CD8-positive, alpha-beta memory T cell (primary cell): ENCODE measurements at regions not wholly inside any gene's neighbourhood (a gene's known extent, or its start where the extent isn't known, plus 50 kb on each side); places are given as distances from the start of the nearest gene placed in this dataset.
"Not testable (repeated sequence)": the region's sequence is repeated elsewhere in the genome, so short reads cannot be mapped to it uniquely, and the experiment has no call there.

ENCODE experiments used
- CTCF ChIA-PET: fragments of 350-600 bp; sonication (Branson Sonifier 250); formaldehyde crosslinking; loops from one replicate; lab custom pipeline; 2021; ENCODE audit warnings: antibody characterized with exemption; lab: Charles Lee
- POLR2A ChIA-PET: fragments of 350-600 bp; sonication (Branson Sonifier 250); formaldehyde crosslinking; loops from one replicate; lab custom pipeline; 2021; ENCODE audit warnings: antibody characterized with exemption; lab: Charles Lee
- DNase-seq, 5 donors: peaks; one replicate each; pipeline versions ENCODE4 v3.0.0 to v3.0.0-alpha.2; 2020 to 2022; ENCODE audit warnings: mixed read lengths in 1 of 5
- H3K27ac ChIP-seq: one replicate; pipeline ENCODE4 v1.7.0; 2013; ENCODE audit warnings: low read depth, mild to moderate bottlenecking, low read length, moderate library complexity
- H3K27me3 ChIP-seq: 2 replicates; pipeline ENCODE4 v1.7.0; 2013; ENCODE audit warnings: low read length, mild to moderate bottlenecking; ENCODE audit not compliant: insufficient read depth, poor library complexity, severe bottlenecking
- H3K36me3 ChIP-seq: 2 replicates; pipeline ENCODE4 v1.7.0; 2013; ENCODE audit warnings: mild to moderate bottlenecking, low read length, moderate library complexity; ENCODE audit not compliant: insufficient read depth
- H3K4me1 ChIP-seq: 2 replicates; pipeline ENCODE4 v1.7.0; 2013; ENCODE audit warnings: mild to moderate bottlenecking, low read length, moderate library complexity; ENCODE audit not compliant: insufficient read depth
- H3K4me3 ChIP-seq: 2 replicates; pipeline ENCODE4 v1.7.0; 2013; ENCODE audit warnings: mild to moderate bottlenecking, low read length
- H3K9me3 ChIP-seq: 2 replicates; pipeline ENCODE4 v1.7.0; 2013; ENCODE audit warnings: mild to moderate bottlenecking, low read length
- H3K27ac Mint-ChIP-seq, 8 donors: one replicate each; pipeline ENCODE4 v1.8.0; 2020 to 2021; ENCODE audit warnings: mixed read lengths in 8 of 8, mild to moderate bottlenecking in 6 of 8, inconsistent platforms in 3 of 8, moderate library complexity in 3 of 8
- H3K27me3 Mint-ChIP-seq, 2 donors: one replicate each; pipeline ENCODE4 v1.8.0; 2020 to 2021; ENCODE audit warnings: mixed read lengths in 2 of 2, mild to moderate bottlenecking in 1 of 2, moderate library complexity in 1 of 2
- H3K36me3 Mint-ChIP-seq, 3 donors: one replicate each; pipeline ENCODE4 v1.8.0; 2020 to 2021; ENCODE audit warnings: mixed read lengths in 3 of 3, inconsistent platforms in 1 of 3, mild to moderate bottlenecking in 1 of 3
- H3K4me1 Mint-ChIP-seq, 3 donors: one replicate each; pipeline ENCODE4 v1.8.0; 2020 to 2021; ENCODE audit warnings: mixed read lengths in 3 of 3, inconsistent platforms in 1 of 3, mild to moderate bottlenecking in 1 of 3
- H3K4me3 Mint-ChIP-seq, 7 donors: one replicate each; pipeline ENCODE4 v1.8.0; 2020 to 2021; ENCODE audit warnings: mixed read lengths in 7 of 7, mild to moderate bottlenecking in 6 of 7, moderate library complexity in 4 of 7, inconsistent platforms in 2 of 7
- H3K9me3 Mint-ChIP-seq, 5 donors: one replicate each; pipeline ENCODE4 v1.8.0; 2020 to 2022; ENCODE audit warnings: mixed read lengths in 5 of 5, mild to moderate bottlenecking in 3 of 5, moderate library complexity in 2 of 5, inconsistent platforms in 1 of 5

- Histone ChIP-seq H3K4me1 (no peaks in the 10 kb centered on the region), H3K27ac (no peak overlapping the region), H3K27me3 (no peaks in the 10 kb centered on the region), H3K9me3 (no peaks in the 10 kb centered on the region), H3K36me3 (no peaks in the 10 kb centered on the region), H3K4me3 (no peak overlapping the region)
- no peak overlapping the region for H3K4me3 Mint-ChIP-seq
- POLR2A ChIA-PET, result no interaction called here
- no peaks in the 10 kb centered on the region for H3K27me3 Mint-ChIP-seq
- CTCF ChIA-PET, result no interaction called here
- H3K36me3 Mint-ChIP-seq, result no peaks in the 10 kb centered on the region
- DNase-seq, result no peak
- peaks cover 0 to 9% (median 3%) of the 10 kb centered on the region in 5 donors for H3K9me3 Mint-ChIP-seq
- H3K27ac Mint-ChIP-seq, result no peak overlapping the region
- no peaks in the 10 kb centered on the region for H3K4me1 Mint-ChIP-seq
Observed at GRCh38 chr4:165802452-165802851, 70.6 kb upstream of the TLL1 start.

- Mint-ChIP-seq H3K36me3 (no peaks in the 10 kb centered on the region), H3K4me1 (no peaks in the 10 kb centered on the region), H3K27ac (no peak overlapping the region), H3K27me3 (no peaks in the 10 kb centered on the region), H3K9me3 (peaks cover 0 to 9% (median 2%) of the 10 kb centered on the region in 5 donors), H3K4me3 (no peak overlapping the region)
- Histone ChIP-seq H3K4me1 (no peaks in the 10 kb centered on the region), H3K36me3 (no peaks in the 10 kb centered on the region), H3K27me3 (no peaks in the 10 kb centered on the region), H3K27ac (no peak overlapping the region), H3K9me3 (no peaks in the 10 kb centered on the region), H3K4me3 (no peak overlapping the region)
- ChIA-PET POLR2A (no interaction called here), CTCF (no interaction called here)
- no peak for DNase-seq
Observed at GRCh38 chr4:165803005-165803404, 70.0 kb upstream of the TLL1 start.

GRCh38 chr4:165805406-165805805 is 67.6 kb upstream of the TLL1 start:
- Mint-ChIP-seq H3K4me1 (no peaks in the 10 kb centered on the region), H3K9me3 (peaks cover 0 to 9% (median 2%) of the 10 kb centered on the region in 5 donors), H3K27me3 (no peaks in the 10 kb centered on the region), H3K4me3 (no peak overlapping the region), H3K36me3 (no peaks in the 10 kb centered on the region), H3K27ac (no peak overlapping the region)
- no peak overlapping the region for H3K27ac ChIP-seq
- H3K4me1 ChIP-seq, result no peaks in the 10 kb centered on the region
- ChIA-PET CTCF (no interaction called here), POLR2A (no interaction called here)
- no peaks in the 10 kb centered on the region for H3K27me3 ChIP-seq
- no peaks in the 10 kb centered on the region for H3K36me3 ChIP-seq
- no peak for DNase-seq
- H3K9me3 ChIP-seq, result no peaks in the 10 kb centered on the region
- H3K4me3 ChIP-seq, result no peak overlapping the region

- Mint-ChIP-seq H3K9me3 (peaks cover 0 to 9% (median 2%) of the 10 kb centered on the region in 5 donors), H3K36me3 (no peaks in the 10 kb centered on the region), H3K27me3 (no peaks in the 10 kb centered on the region), H3K27ac (no peak overlapping the region), H3K4me3 (no peak overlapping the region), H3K4me1 (no peaks in the 10 kb centered on the region)
- ChIA-PET POLR2A (no interaction called here), CTCF (no interaction called here)
- H3K36me3 ChIP-seq, result no peaks in the 10 kb centered on the region
- no peak for DNase-seq
- no peaks in the 10 kb centered on the region for H3K9me3 ChIP-seq
- no peaks in the 10 kb centered on the region for H3K4me1 ChIP-seq
- no peak overlapping the region for H3K27ac ChIP-seq
- H3K27me3 ChIP-seq, result no peaks in the 10 kb centered on the region
- no peak overlapping the region for H3K4me3 ChIP-seq
Observed at GRCh38 chr4:165806613-165807012, 66.4 kb upstream of the TLL1 start.

GRCh38 chr4:165810726-165811125 is 62.3 kb upstream of the TLL1 start:
- H3K36me3 Mint-ChIP-seq, result no peaks in the 10 kb centered on the region
- H3K9me3 Mint-ChIP-seq, result peaks cover 0 to 16% (median 2%) of the 10 kb centered on the region in 5 donors
- ChIA-PET CTCF (no interaction called here), POLR2A (no interaction called here)
- no peaks in the 10 kb centered on the region for H3K27me3 Mint-ChIP-seq
- Histone ChIP-seq H3K4me3 (no peak overlapping the region), H3K36me3 (no peaks in the 10 kb centered on the region), H3K4me1 (no peaks in the 10 kb centered on the region), H3K9me3 (no peaks in the 10 kb centered on the region), H3K27me3 (no peaks in the 10 kb centered on the region), H3K27ac (no peak overlapping the region)
- no peak overlapping the region for H3K27ac Mint-ChIP-seq
- DNase-seq, result no peak
- H3K4me3 Mint-ChIP-seq, result no peak overlapping the region
- H3K4me1 Mint-ChIP-seq, result no peaks in the 10 kb centered on the region

GRCh38 chr4:165813606-165814005 is 59.4 kb upstream of the TLL1 start:
- no peaks in the 10 kb centered on the region for H3K36me3 Mint-ChIP-seq

GRCh38 chr4:165814256-165815020 is 58.6 kb upstream of the TLL1 start:
- Mint-ChIP-seq H3K4me1 (no peaks in the 10 kb centered on the region), H3K4me3 (no peak overlapping the region), H3K36me3 (no peaks in the 10 kb centered on the region), H3K27ac (no peak overlapping the region), H3K27me3 (no peaks in the 10 kb centered on the region), H3K9me3 (peaks cover 0 to 17% (median 7%) of the 10 kb centered on the region in 5 donors)
- Histone ChIP-seq H3K4me1 (no peaks in the 10 kb centered on the region), H3K27me3 (no peaks in the 10 kb centered on the region), H3K36me3 (no peaks in the 10 kb centered on the region), H3K4me3 (no peak overlapping the region), H3K9me3 (no peaks in the 10 kb centered on the region), H3K27ac (no peak overlapping the region)
- POLR2A ChIA-PET, result no interaction called here
- CTCF ChIA-PET, result no interaction called here
- DNase-seq, result no peak

More at GRCh38 chr4:165813606-165814005, 59.4 kb upstream of the TLL1 start:
- Mint-ChIP-seq H3K4me3 (no peak overlapping the region), H3K9me3 (peaks cover 0 to 17% (median 7%) of the 10 kb centered on the region in 5 donors), H3K27me3 (no peaks in the 10 kb centered on the region), H3K4me1 (no peaks in the 10 kb centered on the region), H3K27ac (no peak overlapping the region)
- no peaks in the 10 kb centered on the region for H3K9me3 ChIP-seq
- H3K27me3 ChIP-seq, result no peaks in the 10 kb centered on the region
- H3K27ac ChIP-seq, result no peak overlapping the region
- H3K4me3 ChIP-seq, result no peak overlapping the region
- CTCF ChIA-PET, result no interaction called here
- POLR2A ChIA-PET, result no interaction called here
- H3K4me1 ChIP-seq, result no peaks in the 10 kb centered on the region
- DNase-seq, result no peak
- no peaks in the 10 kb centered on the region for H3K36me3 ChIP-seq

- H3K36me3 Mint-ChIP-seq, H3K4me3 ChIP-seq, H3K4me1 ChIP-seq, H3K4me1 Mint-ChIP-seq, H3K27me3 Mint-ChIP-seq, H3K36me3 ChIP-seq, CTCF ChIA-PET, H3K27ac Mint-ChIP-seq, H3K4me3 Mint-ChIP-seq, POLR2A ChIA-PET, H3K27me3 ChIP-seq, H3K9me3 ChIP-seq, H3K27ac ChIP-seq: not testable (repeated sequence)
- peaks cover 3 to 20% (median 8%) of the 10 kb centered on the region in 5 donors for H3K9me3 Mint-ChIP-seq
- peak in 1 of 5 donors; percentile 43 for DNase-seq
Observed at GRCh38 chr4:165819126-165819525, 53.9 kb upstream of the TLL1 start.
